Loucy (cell line): ENCODE measurements at regions not wholly inside any gene's neighbourhood (a gene's known extent, or its start where the extent isn't known, plus 50 kb on each side); places are given as distances from the start of the nearest gene placed in this dataset.

ENCODE experiments used
- H2AFZ ChIP-seq: fragments of 200-600 bp; sonication (generic); 2 replicates; pipeline ENCODE4 v1.6.0; 2016; ENCODE audit warnings: antibody characterized with exemption, mild to moderate bottlenecking, low read length, moderate library complexity
- H3F3A ChIP-seq: fragments of 200-600 bp; 2 replicates; pipeline ENCODE4 v1.6.0; 2016; ENCODE audit warnings: antibody characterized with exemption, low read depth, mild to moderate bottlenecking
- H3K27me3 ChIP-seq: fragments of 200-600 bp; sonication (generic); 2 replicates; pipeline ENCODE4 v1.6.1; 2014; ENCODE audit warnings: low read length, mild to moderate bottlenecking; ENCODE audit not compliant: insufficient read depth, poor library complexity, severe bottlenecking
- H3K36me3 ChIP-seq: fragments of 200-600 bp; sonication (generic); 2 replicates; pipeline ENCODE4 v1.6.1; 2016; ENCODE audit warnings: low read length; ENCODE audit not compliant: insufficient read depth
- H3K4me1 ChIP-seq: fragments of 200-600 bp; sonication (generic); 2 replicates; pipeline ENCODE4 v1.5.1; 2014; ENCODE audit warnings: low read length, mild to moderate bottlenecking; ENCODE audit not compliant: insufficient read depth, poor library complexity, severe bottlenecking
- H3K4me2 ChIP-seq: fragments of 200-600 bp; sonication (generic); 2 replicates; pipeline ENCODE4 v1.6.0; 2014; ENCODE audit warnings: antibody characterized with exemption, low read length, low read depth, mild to moderate bottlenecking; ENCODE audit not compliant: poor library complexity, severe bottlenecking
- H3K4me3 ChIP-seq: fragments of 200-600 bp; sonication (generic); 2 replicates; pipeline ENCODE4 v1.5.1; 2014; ENCODE audit warnings: low read length, mild to moderate bottlenecking, mixed read lengths; ENCODE audit not compliant: poor library complexity, severe bottlenecking
- H3K79me2 ChIP-seq: fragments of 200-600 bp; sonication (generic); 2 replicates; pipeline ENCODE4 v1.6.1; 2014; ENCODE audit warnings: low read length; ENCODE audit not compliant: insufficient read depth
- H3K9ac ChIP-seq: fragments of 200-600 bp; sonication (generic); 2 replicates; pipeline ENCODE4 v1.6.0; 2014; ENCODE audit warnings: mild to moderate bottlenecking, low read depth, low read length, moderate library complexity; ENCODE audit not compliant: poor library complexity, severe bottlenecking
- H3K9me2 ChIP-seq: fragments of 200-600 bp; sonication (generic); replicated peaks from 2 replicates; pipeline ENCODE4 v1.6.1; 2016; ENCODE audit warnings: low read depth, low read length, mixed read lengths
- H3K9me3 ChIP-seq: fragments of 200-600 bp; sonication (generic); 2 replicates; pipeline ENCODE4 v1.6.1; 2014; ENCODE audit warnings: mild to moderate bottlenecking, antibody characterized with exemption, low read length, low read depth; ENCODE audit not compliant: insufficient read depth
- H4K20me1 ChIP-seq: fragments of 200-600 bp; sonication (generic); 2 replicates; pipeline ENCODE4 v1.6.0; 2014; ENCODE audit warnings: antibody characterized with exemption, low read length, mild to moderate bottlenecking; ENCODE audit not compliant: insufficient read depth, poor library complexity, severe bottlenecking
- EZH2phosphoT487 ChIP-seq: fragments of 200-600 bp; IDR thresholded peaks from 2 replicates; pipeline ENCODE4 v1.6.1; 2018; ENCODE audit warnings: antibody characterized with exemption, mild to moderate bottlenecking, moderate library complexity, borderline replicate concordance
- TF ChIP-seq, protein P1 (sequence below): fragments of 200-600 bp; sonication (generic); conservative IDR thresholded peaks from 2 replicates; pipeline ENCODE4 v1.5.1; 2014; ENCODE audit warnings: mild to moderate bottlenecking, antibody characterized with exemption, low read length

GRCh38 chr4:129968778-129969177 lies 872.8 kb downstream of the C4orf33 start:
- Histone ChIP-seq H3K4me2 (no peak overlapping the region), H3K27me3 (no peaks in the 10 kb centered on the region), H3K9ac (no peak overlapping the region), H3F3A (no peaks in the 10 kb centered on the region), H3K4me3 (no peak overlapping the region), H4K20me1 (no peaks in the 10 kb centered on the region), H3K9me2 (no peaks in the 10 kb centered on the region), H3K4me1 (no peaks in the 10 kb centered on the region), H3K36me3 (no peaks in the 10 kb centered on the region), H3K79me2 (no peaks in the 10 kb centered on the region), H3K9me3 (no peaks in the 10 kb centered on the region), H2AFZ (no peak overlapping the region)
- no peak for TF ChIP-seq EZH2phosphoT487
- TF ChIP-seq, protein P1, sequence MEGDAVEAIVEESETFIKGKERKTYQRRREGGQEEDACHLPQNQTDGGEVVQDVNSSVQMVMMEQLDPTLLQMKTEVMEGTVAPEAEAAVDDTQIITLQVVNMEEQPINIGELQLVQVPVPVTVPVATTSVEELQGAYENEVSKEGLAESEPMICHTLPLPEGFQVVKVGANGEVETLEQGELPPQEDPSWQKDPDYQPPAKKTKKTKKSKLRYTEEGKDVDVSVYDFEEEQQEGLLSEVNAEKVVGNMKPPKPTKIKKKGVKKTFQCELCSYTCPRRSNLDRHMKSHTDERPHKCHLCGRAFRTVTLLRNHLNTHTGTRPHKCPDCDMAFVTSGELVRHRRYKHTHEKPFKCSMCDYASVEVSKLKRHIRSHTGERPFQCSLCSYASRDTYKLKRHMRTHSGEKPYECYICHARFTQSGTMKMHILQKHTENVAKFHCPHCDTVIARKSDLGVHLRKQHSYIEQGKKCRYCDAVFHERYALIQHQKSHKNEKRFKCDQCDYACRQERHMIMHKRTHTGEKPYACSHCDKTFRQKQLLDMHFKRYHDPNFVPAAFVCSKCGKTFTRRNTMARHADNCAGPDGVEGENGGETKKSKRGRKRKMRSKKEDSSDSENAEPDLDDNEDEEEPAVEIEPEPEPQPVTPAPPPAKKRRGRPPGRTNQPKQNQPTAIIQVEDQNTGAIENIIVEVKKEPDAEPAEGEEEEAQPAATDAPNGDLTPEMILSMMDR: no peak

DNA sequence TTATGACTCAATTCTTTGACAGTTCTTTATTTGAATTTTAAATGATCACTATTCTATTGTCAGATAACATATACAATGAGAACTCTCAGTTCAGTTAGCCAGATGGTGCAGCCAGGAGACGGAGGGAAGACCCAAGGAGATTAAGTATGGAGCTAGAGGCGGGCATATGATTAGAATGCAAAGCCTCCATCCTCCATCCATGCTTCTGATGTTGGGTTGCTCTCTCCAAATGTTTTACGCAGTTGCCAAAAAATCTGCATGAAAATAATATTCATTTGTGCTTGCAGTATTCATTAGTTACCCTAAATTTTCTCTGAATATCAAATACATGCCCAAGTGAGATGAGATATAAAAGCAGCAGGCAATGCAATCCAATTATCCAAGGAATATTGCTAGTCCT lies 874.8 kb downstream of the C4orf33 start:
- no peak overlapping the region for H3K9ac ChIP-seq
- no peak overlapping the region for H2AFZ ChIP-seq
- no peaks in the 10 kb centered on the region for H3K4me1 ChIP-seq
- no peaks in the 10 kb centered on the region for H4K20me1 ChIP-seq
- TF ChIP-seq, protein P1: no peak
- no peak for TF ChIP-seq EZH2phosphoT487
- no peak overlapping the region for H3K4me3 ChIP-seq
- H3K36me3 ChIP-seq: no peaks in the 10 kb centered on the region
- H3K4me2 ChIP-seq: no peak overlapping the region
- no peaks in the 10 kb centered on the region for H3K9me3 ChIP-seq
- no peaks in the 10 kb centered on the region for H3K27me3 ChIP-seq
- H3K79me2 ChIP-seq: no peaks in the 10 kb centered on the region
- H3F3A ChIP-seq: no peaks in the 10 kb centered on the region
- no peaks in the 10 kb centered on the region for H3K9me2 ChIP-seq

- Histone ChIP-seq H3K4me2 (no peak overlapping the region), H3K79me2 (no peaks in the 10 kb centered on the region), H3K4me1 (no peaks in the 10 kb centered on the region), H4K20me1 (no peaks in the 10 kb centered on the region), H2AFZ (no peak overlapping the region), H3K9me3 (no peaks in the 10 kb centered on the region), H3F3A (no peaks in the 10 kb centered on the region), H3K9me2 (no peaks in the 10 kb centered on the region), H3K27me3 (no peaks in the 10 kb centered on the region), H3K36me3 (no peaks in the 10 kb centered on the region), H3K9ac (no peak overlapping the region), H3K4me3 (no peak overlapping the region)
- no peak for TF ChIP-seq EZH2phosphoT487
- TF ChIP-seq, protein P1: no peak
Observed at GRCh38 chr4:129971419-129971818, 875.5 kb downstream of the C4orf33 start.
